ENCODE measurements at regions not wholly inside any gene's neighbourhood (a gene's known extent, or its start where the extent isn't known, plus 50 kb on each side); places are given as distances from the start of the nearest gene placed in this dataset.

GRCh38 chr10:92747066-92747465 lies 57.3 kb downstream of the HHEX start:
- H3K27ac Mint-ChIP-seq: peak overlapping the region; percentile 94
- H3K4me1 Mint-ChIP-seq: peaks cover 49% of the 10 kb centered on the region
- no peaks in the 10 kb centered on the region for H3K36me3 Mint-ChIP-seq
- DNase-seq (ENCODE audit: low spot score in 2 of 2) (no peak), ATAC-seq (ENCODE audit: low read depth) (no peak)
- no peak overlapping the region for H3K4me3 Mint-ChIP-seq
- H3K9me3 Mint-ChIP-seq: peaks cover 4% of the 10 kb centered on the region
- no peaks in the 10 kb centered on the region for H3K27me3 Mint-ChIP-seq

GRCh38 chr10:92747600-92747999 lies 57.8 kb downstream of the HHEX start:
- Mint-ChIP-seq H3K27me3 (no peaks in the 10 kb centered on the region), H3K27ac (peak overlapping the region; percentile 94), H3K4me3 (peak overlapping the region; percentile 4), H3K9me3 (peaks cover 4% of the 10 kb centered on the region), H3K36me3 (no peaks in the 10 kb centered on the region), H3K4me1 (peaks cover 44% of the 10 kb centered on the region)
- ATAC-seq (ENCODE audit: low read depth): peak; percentile 98
- peak in 1 of 2 donors; percentile 30 for DNase-seq (ENCODE audit: low spot score in 2 of 2)

- Mint-ChIP-seq H3K4me3 (no peak overlapping the region), H3K27ac (no peak overlapping the region), H3K27me3 (no peaks in the 10 kb centered on the region)
Observed at GRCh38 chr10:92750791-92751533, 61.2 kb downstream of the HHEX start.

GRCh38 chr10:92751534-92751811 lies 61.7 kb downstream of the HHEX start:
- no peak for ATAC-seq (ENCODE audit: low read depth)
- Mint-ChIP-seq H3K27ac (no peak overlapping the region), H3K27me3 (no peaks in the 10 kb centered on the region), H3K9me3 (peaks cover 5% of the 10 kb centered on the region), H3K36me3 (peaks cover 4% of the 10 kb centered on the region), H3K4me3 (no peak overlapping the region), H3K4me1 (peaks cover 38% of the 10 kb centered on the region)
- DNase-seq (ENCODE audit: low spot score in 2 of 2): no peak

More at GRCh38 chr10:92750791-92751533, 61.2 kb downstream of the HHEX start:
- peaks cover 5% of the 10 kb centered on the region for H3K9me3 Mint-ChIP-seq
- DNase-seq (ENCODE audit: low spot score in 2 of 2): no peak
- peaks cover 35% of the 10 kb centered on the region for H3K4me1 Mint-ChIP-seq
- H3K36me3 Mint-ChIP-seq: peaks cover 4% of the 10 kb centered on the region
- ATAC-seq (ENCODE audit: low read depth): no peak

GRCh38 chr10:92751827-92752226 lies 62.1 kb downstream of the HHEX start:
- no peak for DNase-seq (ENCODE audit: low spot score in 2 of 2)
- H3K27me3 Mint-ChIP-seq: no peaks in the 10 kb centered on the region
- ATAC-seq (ENCODE audit: low read depth): no peak
- H3K4me3 Mint-ChIP-seq: no peak overlapping the region
- no peak overlapping the region for H3K27ac Mint-ChIP-seq
- peaks cover 38% of the 10 kb centered on the region for H3K4me1 Mint-ChIP-seq
- peaks cover 5% of the 10 kb centered on the region for H3K9me3 Mint-ChIP-seq
- peaks cover 4% of the 10 kb centered on the region for H3K36me3 Mint-ChIP-seq

GRCh38 chr10:92753865-92754264 lies 64.1 kb downstream of the HHEX start:
- DNase-seq (ENCODE audit: low spot score in 2 of 2) (no peak), ATAC-seq (ENCODE audit: low read depth) (no peak)
- no peaks in the 10 kb centered on the region for H3K27me3 Mint-ChIP-seq
- H3K36me3 Mint-ChIP-seq: peaks cover 4% of the 10 kb centered on the region
- no peak overlapping the region for H3K27ac Mint-ChIP-seq
- H3K9me3 Mint-ChIP-seq: peaks cover 1% of the 10 kb centered on the region
- H3K4me1 Mint-ChIP-seq: peaks cover 35% of the 10 kb centered on the region
- no peak overlapping the region for H3K4me3 Mint-ChIP-seq

- DNase-seq (ENCODE audit: low spot score in 2 of 2) (no peak), ATAC-seq (ENCODE audit: low read depth) (no peak)
- peak overlapping the region; percentile 80 for H3K4me3 Mint-ChIP-seq
- no peaks in the 10 kb centered on the region for H3K27me3 Mint-ChIP-seq
- H3K9me3 Mint-ChIP-seq: peaks cover 1% of the 10 kb centered on the region
- H3K4me1 Mint-ChIP-seq: peaks cover 43% of the 10 kb centered on the region
- peaks cover 4% of the 10 kb centered on the region for H3K36me3 Mint-ChIP-seq
- H3K27ac Mint-ChIP-seq: peak overlapping the region; percentile 92
Observed at GRCh38 chr10:92755725-92756124, 66.0 kb downstream of the HHEX start.

- peak overlapping the region; percentile 92 for H3K27ac Mint-ChIP-seq
- H3K4me3 Mint-ChIP-seq: peak overlapping the region; percentile 80
- peak; percentile 81 for ATAC-seq (ENCODE audit: low read depth)
- peaks cover 44% of the 10 kb centered on the region for H3K4me1 Mint-ChIP-seq
- peaks cover 4% of the 10 kb centered on the region for H3K36me3 Mint-ChIP-seq
- H3K9me3 Mint-ChIP-seq: peaks cover 1% of the 10 kb centered on the region
- no peaks in the 10 kb centered on the region for H3K27me3 Mint-ChIP-seq
- DNase-seq (ENCODE audit: low spot score in 2 of 2): peak; percentile 37 to 72
Observed at GRCh38 chr10:92756201-92757065, 66.7 kb downstream of the HHEX start.

- DNase-seq (ENCODE audit: low spot score in 2 of 2) (peak; percentile 47 to 49), ATAC-seq (ENCODE audit: low read depth) (peak; percentile 59)
- Mint-ChIP-seq H3K4me1 (peaks cover 42% of the 10 kb centered on the region), H3K9me3 (peaks cover 1% of the 10 kb centered on the region), H3K4me3 (peak overlapping the region; percentile 80), H3K36me3 (peaks cover 4% of the 10 kb centered on the region), H3K27me3 (no peaks in the 10 kb centered on the region), H3K27ac (peak overlapping the region; percentile 92)
Observed at GRCh38 chr10:92757066-92757710, 67.4 kb downstream of the HHEX start.

GRCh38 chr10:92757711-92758104 lies 68.0 kb downstream of the HHEX start:
- peaks cover 42% of the 10 kb centered on the region for H3K4me1 Mint-ChIP-seq
- H3K36me3 Mint-ChIP-seq: peaks cover 4% of the 10 kb centered on the region

GRCh38 chr10:92758594-92758993 lies 68.8 kb downstream of the HHEX start:
- Mint-ChIP-seq H3K27ac (peak overlapping the region; percentile 92), H3K4me3 (no peak overlapping the region), H3K4me1 (peaks cover 42% of the 10 kb centered on the region), H3K27me3 (no peaks in the 10 kb centered on the region), H3K36me3 (peaks cover 4% of the 10 kb centered on the region), H3K9me3 (peaks cover 1% of the 10 kb centered on the region)
- no peak for DNase-seq (ENCODE audit: low spot score in 2 of 2)
- ATAC-seq (ENCODE audit: low read depth): no peak

More at GRCh38 chr10:92757711-92758104, 68.0 kb downstream of the HHEX start:
- ATAC-seq (ENCODE audit: low read depth) (peak; percentile 15), DNase-seq (ENCODE audit: low spot score in 2 of 2) (no peak)
- H3K9me3 Mint-ChIP-seq: peaks cover 1% of the 10 kb centered on the region
- H3K4me3 Mint-ChIP-seq: peak overlapping the region; percentile 80
- H3K27me3 Mint-ChIP-seq: no peaks in the 10 kb centered on the region
- H3K27ac Mint-ChIP-seq: peak overlapping the region; percentile 92

GRCh38 chr10:92760609-92761008 lies 70.9 kb downstream of the HHEX start:
- DNase-seq (ENCODE audit: low spot score in 2 of 2) (no peak), ATAC-seq (ENCODE audit: low read depth) (no peak)
- peaks cover 36% of the 10 kb centered on the region for H3K4me1 Mint-ChIP-seq

GRCh38 chr10:92761571-92761970 lies 71.8 kb downstream of the HHEX start:
- Mint-ChIP-seq H3K9me3 (no peaks in the 10 kb centered on the region), H3K36me3 (no peaks in the 10 kb centered on the region), H3K27me3 (no peaks in the 10 kb centered on the region), H3K27ac (no peak overlapping the region), H3K4me1 (peaks cover 35% of the 10 kb centered on the region), H3K4me3 (no peak overlapping the region)
- ATAC-seq (ENCODE audit: low read depth) (no peak), DNase-seq (ENCODE audit: low spot score in 2 of 2) (no peak)

More at GRCh38 chr10:92760609-92761008, 70.9 kb downstream of the HHEX start:
- Mint-ChIP-seq H3K27ac (no peak overlapping the region), H3K27me3 (no peaks in the 10 kb centered on the region), H3K36me3 (no peaks in the 10 kb centered on the region), H3K9me3 (no peaks in the 10 kb centered on the region), H3K4me3 (no peak overlapping the region)

GRCh38 chr10:92763634-92764155 lies 73.9 kb downstream of the HHEX start:
- ATAC-seq (ENCODE audit: low read depth): no peak
- H3K4me3 Mint-ChIP-seq: no peak overlapping the region
- DNase-seq (ENCODE audit: low spot score in 2 of 2): no peak
- H3K27me3 Mint-ChIP-seq: no peaks in the 10 kb centered on the region
- H3K9me3 Mint-ChIP-seq: peaks cover 8% of the 10 kb centered on the region
- peaks cover 7% of the 10 kb centered on the region for H3K36me3 Mint-ChIP-seq
- H3K4me1 Mint-ChIP-seq: peaks cover 20% of the 10 kb centered on the region
- H3K27ac Mint-ChIP-seq: no peak overlapping the region
